IMR-90 (cell line): ENCODE measurements at regions not wholly inside any gene's neighbourhood (a gene's known extent, or its start where the extent isn't known, plus 50 kb on each side); places are given as distances from the start of the nearest gene placed in this dataset.

Experiments
- MAFK ChIP-seq: IDR thresholded peaks from 2 replicates; pipeline ENCODE4 v1.6.1; 2012; ENCODE audit warnings: low read depth, low read length, improper control_type of control experiment
- POLR2A ChIP-seq: IDR thresholded peaks from 2 replicates; pipeline ENCODE4 v1.6.1; 2012; ENCODE audit warnings: mild to moderate bottlenecking, low read depth, low read length
- RAD21 ChIP-seq: IDR thresholded peaks from 2 replicates; pipeline ENCODE4 v1.6.1; 2012; ENCODE audit warnings: low read length, improper control_type of control experiment
- TF ChIP-seq, protein P1 (sequence below): conservative IDR thresholded peaks from 2 replicates; pipeline ENCODE4 v1.5.1; 2012; ENCODE audit warnings: mild to moderate bottlenecking, low read depth, low read length, improper control_type of control experiment

GRCh38 chr1:208393826-208394225, 149.6 kb upstream of the PLXNA2 start:
- no peak for TF ChIP-seq POLR2A
- TF ChIP-seq, protein P1, sequence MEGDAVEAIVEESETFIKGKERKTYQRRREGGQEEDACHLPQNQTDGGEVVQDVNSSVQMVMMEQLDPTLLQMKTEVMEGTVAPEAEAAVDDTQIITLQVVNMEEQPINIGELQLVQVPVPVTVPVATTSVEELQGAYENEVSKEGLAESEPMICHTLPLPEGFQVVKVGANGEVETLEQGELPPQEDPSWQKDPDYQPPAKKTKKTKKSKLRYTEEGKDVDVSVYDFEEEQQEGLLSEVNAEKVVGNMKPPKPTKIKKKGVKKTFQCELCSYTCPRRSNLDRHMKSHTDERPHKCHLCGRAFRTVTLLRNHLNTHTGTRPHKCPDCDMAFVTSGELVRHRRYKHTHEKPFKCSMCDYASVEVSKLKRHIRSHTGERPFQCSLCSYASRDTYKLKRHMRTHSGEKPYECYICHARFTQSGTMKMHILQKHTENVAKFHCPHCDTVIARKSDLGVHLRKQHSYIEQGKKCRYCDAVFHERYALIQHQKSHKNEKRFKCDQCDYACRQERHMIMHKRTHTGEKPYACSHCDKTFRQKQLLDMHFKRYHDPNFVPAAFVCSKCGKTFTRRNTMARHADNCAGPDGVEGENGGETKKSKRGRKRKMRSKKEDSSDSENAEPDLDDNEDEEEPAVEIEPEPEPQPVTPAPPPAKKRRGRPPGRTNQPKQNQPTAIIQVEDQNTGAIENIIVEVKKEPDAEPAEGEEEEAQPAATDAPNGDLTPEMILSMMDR: no peak
- TF ChIP-seq RAD21: no peak
- TF ChIP-seq MAFK: no peak
